Right ventricle myocardium inferior (tissue), 1 donor: ENCODE measurements at regions not wholly inside any gene's neighbourhood (a gene's known extent, or its start where the extent isn't known, plus 50 kb on each side); places are given as distances from the start of the nearest gene placed in this dataset.

Source experiments
- ATAC-seq: fragments of 200-7000 bp; cut with Tn5 transposase; one replicate; pipeline ENCODE4 v1.9.1; 2020; ENCODE audit warnings: mild to moderate bottlenecking, moderate library complexity
- DNase-seq: peaks from one replicate; pipeline ENCODE4 v3.0.0; 2021; ENCODE audit errors: missing footprints
- intact Hi-C: fragments of 100-400 bp; cut with DNase I; formaldehyde crosslinking; loops from one replicate; pipeline ENCODE4 v1.11.0; 2022
- donor health status: DM: no; HTN: yes; CAD: no; lungs with severe emphysema.

- ATAC-seq, result no peak
- DNase-seq, result no peak
- intact Hi-C loops, result no loop called here
These were observed 430.2 kb downstream of the EIPR1 start for GRCh38 chr2:2947406-2947805.

DNA sequence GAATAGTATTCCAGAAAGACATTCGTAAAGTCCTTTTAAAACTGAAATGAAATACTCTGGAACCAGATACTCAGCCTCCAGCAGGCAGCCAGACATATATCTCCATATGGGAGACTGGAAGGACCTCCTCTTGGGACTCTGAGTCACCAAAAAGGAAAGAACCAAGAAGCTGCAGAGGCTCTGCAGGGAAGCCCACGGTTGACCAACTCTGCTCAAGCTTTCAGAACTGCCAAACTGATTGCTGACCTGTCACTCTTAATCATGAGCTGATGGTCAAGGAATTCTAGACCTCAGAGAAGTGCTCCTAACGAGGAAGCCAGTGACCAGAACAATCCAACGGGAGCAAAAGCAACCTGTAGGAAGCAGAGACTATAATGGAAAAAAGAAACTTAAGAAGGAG, 434.7 kb downstream of the EIPR1 start:
- intact Hi-C loops, result no loop called here
- ATAC-seq (no peak), DNase-seq (no peak)

- DNase-seq (no peak), ATAC-seq (no peak)
- intact Hi-C loops, result no loop called here
These were observed 435.4 kb downstream of the EIPR1 start for GRCh38 chr2:2942225-2942624.

- DNase-seq (no peak), ATAC-seq (no peak)
- intact Hi-C loops, result no loop called here
These were observed 436.4 kb downstream of the EIPR1 start for GRCh38 chr2:2941205-2941604.

DNA sequence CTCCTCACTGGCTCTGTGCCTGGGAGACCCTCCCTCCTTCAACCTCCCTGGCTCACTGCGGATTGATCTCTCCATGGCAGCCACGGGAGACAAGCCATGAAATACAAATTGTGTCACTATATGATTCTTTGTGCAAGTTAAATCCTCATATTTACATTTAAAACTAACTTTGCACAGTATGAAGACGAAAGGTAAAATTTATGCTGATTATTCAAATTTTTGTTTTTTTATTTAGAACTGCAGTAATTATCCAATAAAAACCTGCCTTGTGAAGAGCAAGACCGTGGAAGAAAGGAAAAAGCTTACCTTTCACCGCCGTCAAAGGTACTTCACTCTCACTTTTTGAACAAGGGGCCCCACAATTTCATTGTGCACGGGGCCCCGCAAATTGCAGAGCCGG, 436.9 kb downstream of the EIPR1 start:
- intact Hi-C loops, result no loop called here
- no peak for ATAC-seq
- DNase-seq, result no peak

DNA sequence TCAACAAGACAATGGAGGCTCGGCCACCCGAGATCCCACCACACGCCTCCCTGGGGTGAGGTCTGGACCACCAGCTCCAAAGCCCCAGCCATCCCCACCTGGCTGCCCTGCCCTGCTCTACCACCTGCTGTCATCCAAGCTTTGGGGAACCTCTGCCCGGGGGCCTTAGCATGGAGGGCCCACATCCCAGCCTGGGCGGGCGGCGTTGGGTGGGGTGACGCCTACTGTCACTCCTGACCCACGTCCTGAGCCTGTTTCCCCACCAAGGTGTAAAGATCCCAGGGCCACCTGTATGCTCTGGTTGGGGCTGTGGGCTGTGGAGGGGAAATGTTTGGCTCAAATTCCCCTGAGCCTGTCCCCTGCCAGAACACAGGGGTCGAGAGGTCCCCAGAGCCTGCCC, 437.6 kb downstream of the EIPR1 start:
- DNase-seq (no peak), ATAC-seq (no peak)
- intact Hi-C loops, result no loop called here

GRCh38 chr2:2939078-2939795, 438.4 kb downstream of the EIPR1 start:
- ATAC-seq (no peak), DNase-seq (no peak)
- intact Hi-C loops, result no loop called here

- DNase-seq, result no peak
- intact Hi-C loops, result no loop called here
- ATAC-seq, result no peak
These were observed 439.1 kb downstream of the EIPR1 start for GRCh38 chr2:2938481-2938880.

- DNase-seq (no peak), ATAC-seq (no peak)
- intact Hi-C loops, result no loop called here
These were observed 442.0 kb downstream of the EIPR1 start for GRCh38 chr2:2935445-2936149.

- intact Hi-C loops, result no loop called here
- ATAC-seq (no peak), DNase-seq (no peak)
These were observed 444.2 kb downstream of the EIPR1 start for GRCh38 chr2:2933426-2933825.

DNA sequence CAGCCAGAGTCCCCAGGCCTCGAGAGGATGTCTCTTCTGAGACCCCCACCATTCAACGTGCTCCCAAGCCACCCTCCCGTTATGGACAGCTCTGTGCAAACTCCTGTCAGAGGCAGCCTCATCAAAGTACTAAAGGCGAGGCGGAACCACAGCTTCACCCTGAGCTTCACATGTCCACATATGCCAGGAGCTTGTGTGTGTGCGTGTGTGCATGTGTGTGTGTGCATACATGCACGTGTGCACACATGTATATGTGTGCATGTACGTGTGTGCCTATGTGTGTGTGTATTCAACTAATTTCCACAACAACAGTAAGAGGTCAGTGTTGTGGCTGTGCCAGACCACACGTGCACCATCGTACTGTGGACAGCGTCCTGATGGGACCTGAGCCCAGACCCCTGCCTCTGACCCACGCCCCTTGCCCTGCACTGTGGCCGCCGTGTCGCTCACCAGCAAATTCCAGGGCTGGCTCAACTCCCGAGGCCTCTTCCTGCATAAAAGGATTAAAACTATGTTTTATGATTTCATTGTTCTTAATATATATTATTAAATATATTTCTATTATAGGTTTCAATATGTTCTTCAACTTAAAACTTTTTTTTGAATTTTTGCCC, 444.8 kb downstream of the EIPR1 start:
- intact Hi-C loops, result no loop called here
- ATAC-seq (no peak), DNase-seq (no peak)

DNA sequence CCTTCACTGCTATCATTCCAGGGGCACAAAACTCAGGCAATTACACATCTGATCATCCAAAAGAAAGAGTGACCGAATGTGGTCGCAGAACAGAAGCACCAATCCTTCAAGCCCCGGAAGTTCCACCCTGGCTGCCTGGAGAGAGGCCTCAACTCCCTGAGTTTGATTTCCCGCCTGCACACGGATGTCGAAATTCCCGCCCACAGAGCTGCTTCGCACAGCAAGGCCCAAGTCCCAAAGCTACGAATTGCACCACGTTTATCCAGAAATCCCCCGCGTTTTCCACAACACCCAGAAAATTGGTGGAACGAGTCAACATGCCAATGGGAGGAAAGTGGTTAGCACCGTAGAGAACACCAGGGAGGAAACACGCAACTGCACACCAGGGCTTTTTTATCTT, 445.4 kb downstream of the EIPR1 start:
- DNase-seq (no peak), ATAC-seq (no peak)
- intact Hi-C loops, result no loop called here

DNA sequence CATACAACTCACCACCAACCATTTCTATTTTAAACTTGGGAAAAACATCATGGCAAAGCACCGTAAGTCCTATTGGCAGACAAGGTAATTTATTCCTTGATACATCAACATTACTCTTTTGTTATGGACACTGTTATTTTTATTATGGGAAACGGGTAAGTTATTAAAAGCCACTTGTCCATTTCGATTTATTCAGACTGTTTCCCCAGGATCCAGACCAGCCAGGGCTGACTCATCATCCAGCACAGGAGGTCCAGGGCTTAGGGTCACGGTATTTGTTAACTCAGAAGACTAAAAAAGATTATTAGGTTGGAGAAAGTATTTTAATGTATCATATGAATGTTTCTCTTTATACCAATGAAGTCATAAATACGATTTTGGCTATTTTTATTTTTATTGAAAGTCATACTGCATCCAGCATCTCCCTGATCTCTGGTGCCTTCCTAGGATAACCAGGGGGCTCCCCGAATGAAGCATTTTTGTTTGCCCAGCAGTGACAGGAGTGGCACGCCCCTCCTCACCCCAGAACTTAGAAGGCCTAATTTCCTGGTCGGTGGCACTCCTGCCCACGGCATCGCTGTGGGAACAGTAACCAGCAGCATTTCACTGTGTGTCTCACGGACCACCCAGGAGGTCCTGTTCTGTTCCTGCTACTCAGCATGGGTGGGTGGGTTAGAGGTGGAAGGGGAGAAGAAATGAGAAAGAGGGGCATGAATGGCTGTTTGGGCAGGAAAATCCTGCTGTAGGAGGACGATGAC, 446.1 kb downstream of the EIPR1 start:
- no peak for ATAC-seq
- intact Hi-C loops, result no loop called here

GRCh38 chr2:2930841-2931240, 446.8 kb downstream of the EIPR1 start:
- ATAC-seq (no peak), DNase-seq (no peak)
- intact Hi-C loops, result no loop called here

More for the DNA sequence above, 446.1 kb downstream of the EIPR1 start:
- no peak for DNase-seq

GRCh38 chr2:2926858-2927175, 450.8 kb downstream of the EIPR1 start:
- intact Hi-C loops, result no loop called here
- DNase-seq (no peak), ATAC-seq (no peak)

- no peak for ATAC-seq
- no peak for DNase-seq
- intact Hi-C loops, result no loop called here
These were observed 451.4 kb downstream of the EIPR1 start for GRCh38 chr2:2926009-2926857.

DNA sequence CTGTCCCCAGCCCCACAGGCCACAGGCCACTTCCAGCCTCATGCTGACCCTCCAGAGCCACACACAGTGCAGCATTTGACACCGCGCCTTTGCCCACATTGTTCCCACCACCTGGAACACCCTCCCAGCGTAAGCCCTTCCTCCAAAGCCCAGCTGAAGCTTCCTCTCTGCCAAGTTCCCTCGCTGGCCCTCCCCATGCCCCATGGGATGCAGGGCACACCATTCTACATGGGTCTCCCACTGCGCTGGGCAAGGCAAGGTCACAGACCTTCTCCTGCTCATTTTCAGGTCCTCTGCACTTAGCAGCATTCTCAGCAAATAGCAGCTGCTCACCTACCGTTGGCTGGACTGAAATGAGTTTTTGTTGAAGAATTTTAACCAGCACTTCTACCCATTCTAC, 455.5 kb downstream of the EIPR1 start:
- DNase-seq, result no peak
- intact Hi-C loops, result no loop called here
- ATAC-seq, result no peak

- ATAC-seq (no peak), DNase-seq (no peak)
- intact Hi-C loops, result no loop called here
These were observed 456.5 kb downstream of the EIPR1 start for GRCh38 chr2:2921011-2921720.
